DOHH2 (cell line): ENCODE measurements at regions not wholly inside any gene's neighbourhood (a gene's known extent, or its start where the extent isn't known, plus 50 kb on each side); places are given as distances from the start of the nearest gene placed in this dataset.

Experiments
- H3F3A ChIP-seq: fragments of 200-600 bp; sonication (generic), shearing (Covaris generic); 2 replicates; pipeline ENCODE4 v1.6.0; 2016; ENCODE audit warnings: antibody characterized with exemption, mild to moderate bottlenecking; ENCODE audit not compliant: control insufficient read depth, insufficient read depth
- H3K27ac ChIP-seq: fragments of 200-600 bp; sonication (generic); 2 replicates; pipeline ENCODE4 v1.5.1; 2014; ENCODE audit warnings: low read depth, mild to moderate bottlenecking, low read length, moderate library complexity
- H3K27me3 ChIP-seq: fragments of 200-600 bp; sonication (generic); 2 replicates; pipeline ENCODE4 v1.6.1; 2014; ENCODE audit warnings: mild to moderate bottlenecking, low read length, mixed read lengths; ENCODE audit not compliant: control insufficient read depth
- H3K36me3 ChIP-seq: fragments of 200-600 bp; sonication (generic); 2 replicates; pipeline ENCODE4 v1.6.1; 2014; ENCODE audit warnings: mild to moderate bottlenecking, low read length, moderate library complexity, mixed read lengths; ENCODE audit not compliant: control insufficient read depth
- H3K4me1 ChIP-seq: fragments of 200-600 bp; sonication (generic); 2 replicates; pipeline ENCODE4 v1.6.1; 2014; ENCODE audit warnings: mild to moderate bottlenecking, low read length, mixed read lengths; ENCODE audit not compliant: control insufficient read depth
- H3K4me2 ChIP-seq: fragments of 200-600 bp; sonication (generic); 2 replicates; pipeline ENCODE4 v1.6.0; 2014; ENCODE audit warnings: mild to moderate bottlenecking, low read length, moderate library complexity
- H3K4me3 ChIP-seq: fragments of 200-600 bp; sonication (generic); 2 replicates; pipeline ENCODE4 v1.5.1; 2014; ENCODE audit warnings: mild to moderate bottlenecking, low read length, mixed read lengths
- H3K79me2 ChIP-seq: fragments of 200-600 bp; sonication (generic); 2 replicates; pipeline ENCODE4 v1.6.1; 2014; ENCODE audit warnings: mild to moderate bottlenecking, low read length, mixed read lengths; ENCODE audit not compliant: control insufficient read depth
- H3K9me2 ChIP-seq: fragments of 200-600 bp; sonication (generic); replicated peaks from 2 replicates; pipeline ENCODE4 v1.6.1; 2014; ENCODE audit warnings: mild to moderate bottlenecking, low read length, mixed read lengths; ENCODE audit not compliant: control insufficient read depth
- H3K9me3 ChIP-seq: fragments of 200-600 bp; sonication (generic); 2 replicates; pipeline ENCODE4 v1.6.1; 2014; ENCODE audit warnings: antibody characterized with exemption, low read length, mixed read lengths; ENCODE audit not compliant: control insufficient read depth, insufficient read depth
- H4K20me1 ChIP-seq: fragments of 200-600 bp; sonication (generic); 2 replicates; pipeline ENCODE4 v1.6.0; 2014; ENCODE audit warnings: low read depth, mild to moderate bottlenecking, antibody characterized with exemption, low read length, moderate library complexity; ENCODE audit not compliant: control insufficient read depth, insufficient read depth
- CTCF ChIP-seq: fragments of 200-600 bp; sonication (generic); IDR thresholded peaks from one replicate; pipeline ENCODE4 v1.5.1; 2014; ENCODE audit warnings: antibody characterized with exemption, mild to moderate bottlenecking, low read depth, low read length; ENCODE audit not compliant: poor library complexity, severe bottlenecking
- EZH2phosphoT487 ChIP-seq: fragments of 200-600 bp; sonication (generic); IDR thresholded peaks from 2 replicates; pipeline ENCODE4 v1.6.1; 2017; ENCODE audit warnings: borderline replicate concordance, mild to moderate bottlenecking, antibody characterized with exemption, low read length, moderate library complexity, mixed read lengths

- Histone ChIP-seq H3K4me2 (no peak overlapping the region), H3K9me3 (no peaks in the 10 kb centered on the region), H3F3A (no peaks in the 10 kb centered on the region), H3K27me3 (no peaks in the 10 kb centered on the region), H3K9me2 (no peaks in the 10 kb centered on the region; the same call in 1 of the 2 replicates), H3K27ac (no peak overlapping the region), H3K4me1 (no peaks in the 10 kb centered on the region), H3K4me3 (no peak overlapping the region), H3K36me3 (no peaks in the 10 kb centered on the region), H4K20me1 (no peaks in the 10 kb centered on the region), H3K79me2 (no peaks in the 10 kb centered on the region)
- TF ChIP-seq CTCF, result no peak
- no peak for TF ChIP-seq EZH2phosphoT487
Measured at GRCh38 chr12:45598761-45599160, 130.7 kb upstream of the ARID2 start.

GRCh38 chr12:45599196-45599595 is 130.3 kb upstream of the ARID2 start:
- Histone ChIP-seq H3K4me1 (no peaks in the 10 kb centered on the region), H3K27me3 (no peaks in the 10 kb centered on the region), H3K9me3 (no peaks in the 10 kb centered on the region), H3K79me2 (no peaks in the 10 kb centered on the region), H4K20me1 (no peaks in the 10 kb centered on the region), H3K4me2 (no peak overlapping the region), H3F3A (no peaks in the 10 kb centered on the region), H3K36me3 (no peaks in the 10 kb centered on the region), H3K9me2 (no peaks in the 10 kb centered on the region; the same call in 1 of the 2 replicates), H3K27ac (no peak overlapping the region), H3K4me3 (no peak overlapping the region)
- TF ChIP-seq CTCF (no peak), EZH2phosphoT487 (no peak)

GRCh38 chr12:45601390-45601789 is 128.1 kb upstream of the ARID2 start:
- Histone ChIP-seq H4K20me1 (no peaks in the 10 kb centered on the region), H3K4me2 (no peak overlapping the region), H3F3A (no peaks in the 10 kb centered on the region), H3K36me3 (no peaks in the 10 kb centered on the region), H3K4me3 (no peak overlapping the region), H3K4me1 (no peaks in the 10 kb centered on the region), H3K27ac (no peak overlapping the region), H3K79me2 (no peaks in the 10 kb centered on the region), H3K9me2 (no peaks in the 10 kb centered on the region; the same call in 1 of the 2 replicates), H3K9me3 (no peaks in the 10 kb centered on the region), H3K27me3 (no peaks in the 10 kb centered on the region)
- TF ChIP-seq CTCF (no peak), EZH2phosphoT487 (no peak)

- Histone ChIP-seq H4K20me1 (no peaks in the 10 kb centered on the region), H3K9me3 (no peaks in the 10 kb centered on the region), H3K9me2 (no peaks in the 10 kb centered on the region; the same call in 1 of the 2 replicates), H3K36me3 (no peaks in the 10 kb centered on the region), H3K4me3 (no peak overlapping the region), H3K27me3 (no peaks in the 10 kb centered on the region), H3K4me1 (no peaks in the 10 kb centered on the region), H3K4me2 (no peak overlapping the region), H3K79me2 (no peaks in the 10 kb centered on the region), H3F3A (no peaks in the 10 kb centered on the region), H3K27ac (no peak overlapping the region)
- no peak for TF ChIP-seq EZH2phosphoT487
- TF ChIP-seq CTCF, result no peak
Measured at GRCh38 chr12:45601888-45602287, 127.6 kb upstream of the ARID2 start.
